ENCODE measurements at regions not wholly inside any gene's neighbourhood (a gene's known extent, or its start where the extent isn't known, plus 50 kb on each side); places are given as distances from the start of the nearest gene placed in this dataset.

DNA sequence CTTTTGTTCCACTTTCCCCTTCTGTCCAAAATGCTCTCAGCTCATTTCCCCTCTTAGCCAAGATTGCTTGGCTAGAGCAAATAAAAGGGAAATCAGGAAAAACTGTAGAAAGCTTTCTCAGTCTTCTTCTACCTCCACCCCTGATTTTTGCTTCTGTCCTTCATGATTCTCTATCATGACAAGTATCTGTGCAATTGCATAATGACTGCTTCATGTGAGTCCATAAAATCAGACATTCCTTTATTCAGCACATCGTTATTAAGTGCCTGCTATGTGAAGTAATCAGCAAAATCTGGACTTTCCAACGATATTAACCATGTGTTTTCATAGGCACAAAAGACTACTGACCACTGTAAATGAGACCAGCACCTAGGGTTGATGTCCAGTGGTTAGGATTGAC, 321.5 kb upstream of the CBLB start:
- no peaks in the 10 kb centered on the region for H3K79me2 ChIP-seq (ENCODE audit: insufficient read depth)
- H3K9me2 ChIP-seq = no peaks in the 10 kb centered on the region
- H3F3A ChIP-seq (replicated peaks; ENCODE audit: insufficient read depth) = no peaks in the 10 kb centered on the region
- no peaks in the 10 kb centered on the region for H3K27me3 ChIP-seq (ENCODE audit: insufficient read depth)
- H3K4me1 ChIP-seq (ENCODE audit: control insufficient read depth in 1 of 2, insufficient read depth in 2 of 2, low read depth in 1 of 2, low read length in 1 of 2) = no peaks in the 10 kb centered on the region; a peak in 1 of 4 replicates
- no peak overlapping the region for H3K4me3 ChIP-seq (ENCODE audit: low read depth in 2 of 2, low read length in 1 of 2)
- TF ChIP-seq EP300 (IDR thresholded peaks at IDR 0.05; ENCODE audit: borderline replicate concordance in 1 of 2, low read depth in 1 of 2, low read length in 1 of 2) = no peak
- no peak for TF ChIP-seq TEAD4 (IDR thresholded peaks at IDR 0.05; ENCODE audit: borderline replicate concordance, insufficient read depth)
- TF ChIP-seq, protein P1, sequence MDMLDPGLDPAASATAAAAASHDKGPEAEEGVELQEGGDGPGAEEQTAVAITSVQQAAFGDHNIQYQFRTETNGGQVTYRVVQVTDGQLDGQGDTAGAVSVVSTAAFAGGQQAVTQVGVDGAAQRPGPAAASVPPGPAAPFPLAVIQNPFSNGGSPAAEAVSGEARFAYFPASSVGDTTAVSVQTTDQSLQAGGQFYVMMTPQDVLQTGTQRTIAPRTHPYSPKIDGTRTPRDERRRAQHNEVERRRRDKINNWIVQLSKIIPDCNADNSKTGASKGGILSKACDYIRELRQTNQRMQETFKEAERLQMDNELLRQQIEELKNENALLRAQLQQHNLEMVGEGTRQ (IDR thresholded peaks at IDR 0.05; ENCODE audit: borderline replicate concordance, low read depth, low read length) = no peak
- TF ChIP-seq EZH2phosphoT487 (IDR thresholded peaks at IDR 0.05; ENCODE audit: borderline replicate concordance, low read depth) = no peak
- no peak for TF ChIP-seq RFX5 (IDR thresholded peaks at IDR 0.05; ENCODE audit: low read length)
- TF ChIP-seq, protein P2, sequence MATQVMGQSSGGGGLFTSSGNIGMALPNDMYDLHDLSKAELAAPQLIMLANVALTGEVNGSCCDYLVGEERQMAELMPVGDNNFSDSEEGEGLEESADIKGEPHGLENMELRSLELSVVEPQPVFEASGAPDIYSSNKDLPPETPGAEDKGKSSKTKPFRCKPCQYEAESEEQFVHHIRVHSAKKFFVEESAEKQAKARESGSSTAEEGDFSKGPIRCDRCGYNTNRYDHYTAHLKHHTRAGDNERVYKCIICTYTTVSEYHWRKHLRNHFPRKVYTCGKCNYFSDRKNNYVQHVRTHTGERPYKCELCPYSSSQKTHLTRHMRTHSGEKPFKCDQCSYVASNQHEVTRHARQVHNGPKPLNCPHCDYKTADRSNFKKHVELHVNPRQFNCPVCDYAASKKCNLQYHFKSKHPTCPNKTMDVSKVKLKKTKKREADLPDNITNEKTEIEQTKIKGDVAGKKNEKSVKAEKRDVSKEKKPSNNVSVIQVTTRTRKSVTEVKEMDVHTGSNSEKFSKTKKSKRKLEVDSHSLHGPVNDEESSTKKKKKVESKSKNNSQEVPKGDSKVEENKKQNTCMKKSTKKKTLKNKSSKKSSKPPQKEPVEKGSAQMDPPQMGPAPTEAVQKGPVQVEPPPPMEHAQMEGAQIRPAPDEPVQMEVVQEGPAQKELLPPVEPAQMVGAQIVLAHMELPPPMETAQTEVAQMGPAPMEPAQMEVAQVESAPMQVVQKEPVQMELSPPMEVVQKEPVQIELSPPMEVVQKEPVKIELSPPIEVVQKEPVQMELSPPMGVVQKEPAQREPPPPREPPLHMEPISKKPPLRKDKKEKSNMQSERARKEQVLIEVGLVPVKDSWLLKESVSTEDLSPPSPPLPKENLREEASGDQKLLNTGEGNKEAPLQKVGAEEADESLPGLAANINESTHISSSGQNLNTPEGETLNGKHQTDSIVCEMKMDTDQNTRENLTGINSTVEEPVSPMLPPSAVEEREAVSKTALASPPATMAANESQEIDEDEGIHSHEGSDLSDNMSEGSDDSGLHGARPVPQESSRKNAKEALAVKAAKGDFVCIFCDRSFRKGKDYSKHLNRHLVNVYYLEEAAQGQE (IDR thresholded peaks at IDR 0.05; ENCODE audit: low read depth, low read length) = no peak
- TF ChIP-seq FOSL2 (IDR thresholded peaks at IDR 0.05; ENCODE audit: borderline replicate concordance, low read depth) = no peak
- TF ChIP-seq MAX (IDR thresholded peaks at IDR 0.05; ENCODE audit: low read depth) = no peak
- TF ChIP-seq JUND (IDR thresholded peaks at IDR 0.05) = no peak
- TF ChIP-seq, protein P3, sequence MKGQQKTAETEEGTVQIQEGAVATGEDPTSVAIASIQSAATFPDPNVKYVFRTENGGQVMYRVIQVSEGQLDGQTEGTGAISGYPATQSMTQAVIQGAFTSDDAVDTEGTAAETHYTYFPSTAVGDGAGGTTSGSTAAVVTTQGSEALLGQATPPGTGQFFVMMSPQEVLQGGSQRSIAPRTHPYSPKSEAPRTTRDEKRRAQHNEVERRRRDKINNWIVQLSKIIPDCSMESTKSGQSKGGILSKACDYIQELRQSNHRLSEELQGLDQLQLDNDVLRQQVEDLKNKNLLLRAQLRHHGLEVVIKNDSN (IDR thresholded peaks at IDR 0.05; ENCODE audit: borderline replicate concordance, low read depth) = no peak
- TF ChIP-seq TAF1 (IDR thresholded peaks at IDR 0.05; ENCODE audit: borderline replicate concordance, low read depth, low read length) = no peak
- TF ChIP-seq FOXM1 (IDR thresholded peaks at IDR 0.05; ENCODE audit: low read depth) = no peak
- no peak for TF ChIP-seq GABPA (IDR thresholded peaks at IDR 0.05; ENCODE audit: low read depth)
- no peak for TF ChIP-seq NFIC (IDR thresholded peaks at IDR 0.05; ENCODE audit: borderline replicate concordance)
- TF ChIP-seq SMC3 (IDR thresholded peaks at IDR 0.05; ENCODE audit: low read depth, low read length) = no peak
- 39% methylated on average over 2 of the region's 2 CpGs for WGBS (ENCODE audit: low lambda C conversion rate)
- H4K20me1 ChIP-seq (ENCODE audit: insufficient read depth) = no peaks in the 10 kb centered on the region
- H3K4me2 ChIP-seq = no peak overlapping the region
- ChIA-PET POLR2A (no interaction called here), CTCF (no interaction called here)
- no peak overlapping the region for H3K27ac ChIP-seq (ENCODE audit: low read depth in 2 of 2, low read length in 1 of 2)
- no peak for DNase-seq
- H3K36me3 ChIP-seq (replicated peaks in 1 of 2; ENCODE audit: control insufficient read depth in 1 of 2, insufficient read depth in 2 of 2, low read length in 1 of 2) = no peaks in the 10 kb centered on the region
- no peaks in the 10 kb centered on the region for H3K9me3 ChIP-seq
- H3K9ac ChIP-seq = no peak overlapping the region
- H2AFZ ChIP-seq (ENCODE audit: low read depth) = no peak overlapping the region

Data from SK-N-SH (cell line).